ENCODE measurements at regions not wholly inside any gene's neighbourhood (a gene's known extent, or its start where the extent isn't known, plus 50 kb on each side); places are given as distances from the start of the nearest gene placed in this dataset.

- no peak for TF ChIP-seq POLR2A (IDR thresholded peaks at IDR 0.05; ENCODE audit: insufficient read depth in 1 of 2, low read depth in 2 of 2, low read length in 2 of 2)
- TF ChIP-seq IRX3 (CRISPR knock-in tag; IDR thresholded peaks at IDR 0.05; ENCODE audit: borderline replicate concordance, low read depth) = no peak
- TF ChIP-seq TCF7L2 (IDR thresholded peaks at IDR 0.05; ENCODE audit: low read depth, low read length) = no peak
- no peak for TF ChIP-seq CTCF (CRISPR knock-in tag; IDR thresholded peaks at IDR 0.05)
- no peak for TF ChIP-seq ELF4 (CRISPR knock-in tag; IDR thresholded peaks at IDR 0.05; ENCODE audit: borderline replicate concordance)
- no peak for TF ChIP-seq KDM3A (CRISPR knock-in tag; IDR thresholded peaks at IDR 0.05; ENCODE audit: low read depth)
These were observed 155.5 kb downstream of the MRPL14 start for GRCh38 chr6:43971776-43972126.
